Fibroblast of lung (primary cell): ENCODE measurements at regions not wholly inside any gene's neighbourhood (a gene's known extent, or its start where the extent isn't known, plus 50 kb on each side); places are given as distances from the start of the nearest gene placed in this dataset.

Experiments used
- DNase-seq, 2 donors: peaks; one replicate each; pipeline versions ENCODE4 v3.0.0 to v3.0.0-alpha.2; 2010; ENCODE audit warnings: low read depth in 2 of 2
- H2AFZ ChIP-seq: 2 replicates; pipeline ENCODE4 v1.5.1; 2012; ENCODE audit warnings: low read length, control low read depth, inconsistent platforms
- H3K27ac ChIP-seq: 2 replicates; pipeline ENCODE4 v1.5.1; 2011; ENCODE audit warnings: low read length, control low read depth; ENCODE audit not compliant: insufficient read depth
- H3K27me3 ChIP-seq: 2 replicates; pipeline ENCODE4 v1.5.1; 2011; ENCODE audit warnings: mild to moderate bottlenecking, low read length; ENCODE audit not compliant: control insufficient read depth, insufficient read depth
- H3K36me3 ChIP-seq: 2 replicates; pipeline ENCODE4 v1.5.1; 2011; ENCODE audit warnings: low read length; ENCODE audit not compliant: control insufficient read depth, insufficient read depth
- H3K4me1 ChIP-seq: 2 replicates; pipeline ENCODE4 v1.5.1; 2011; ENCODE audit warnings: low read length; ENCODE audit not compliant: control insufficient read depth, insufficient read depth; ENCODE audit errors: extremely low read depth
- H3K4me2 ChIP-seq: 2 replicates; pipeline ENCODE4 v1.5.1; 2011; ENCODE audit warnings: low read length, control low read depth; ENCODE audit not compliant: insufficient read depth; ENCODE audit errors: extremely low read depth
- H3K4me3 ChIP-seq, 4 experiments: fragments of 200-600 bp in 1 of 4; sonication (generic) in 1 of 4; replicated peaks in 1 of 4; 2 replicates each; pipeline ENCODE4 v1.5.1; 2011 to 2016; ENCODE audit warnings: low read length in 4 of 4, low read depth in 3 of 4, mild to moderate bottlenecking in 3 of 4, control low read depth in 2 of 4, inconsistent platforms in 1 of 4, mixed read lengths in 1 of 4; ENCODE audit not compliant: insufficient read depth in 1 of 4; ENCODE audit errors: control extremely low read depth in 1 of 4
- H3K79me2 ChIP-seq: 2 replicates; pipeline ENCODE4 v1.5.1; 2012; ENCODE audit warnings: mild to moderate bottlenecking, low read length, inconsistent platforms; ENCODE audit not compliant: control insufficient read depth, insufficient read depth
- H3K9ac ChIP-seq: 2 replicates; pipeline ENCODE4 v1.5.1; 2011; ENCODE audit warnings: mild to moderate bottlenecking, low read length, control low read depth; ENCODE audit not compliant: insufficient read depth
- H3K9me3 ChIP-seq: 2 replicates; pipeline ENCODE4 v1.5.1; 2012; ENCODE audit warnings: low read depth, low read length; ENCODE audit not compliant: control insufficient read depth, insufficient read depth
- H4K20me1 ChIP-seq: 2 replicates; pipeline ENCODE4 v1.5.1; 2011; ENCODE audit warnings: low read length; ENCODE audit not compliant: control insufficient read depth, insufficient read depth; ENCODE audit errors: extremely low read depth
- EZH2 ChIP-seq: IDR thresholded peaks from 2 replicates; pipeline ENCODE4 v1.5.1; 2012; ENCODE audit warnings: low read length, control low read depth, mild to moderate bottlenecking; ENCODE audit errors: missing control alignments
- TF ChIP-seq, protein P1 (sequence below), 2 donors: IDR thresholded peaks in 1 of 2; conservative IDR thresholded peaks in 1 of 2; 1 replicate in 1 of 2; 2 replicates in 1 of 2; pipeline ENCODE4 v1.5.1; 2011 to 2012; ENCODE audit warnings: low read length in 2 of 2, control low read depth in 1 of 2, inconsistent platforms in 1 of 2, low read depth in 1 of 2, mild to moderate bottlenecking in 1 of 2

GRCh38 chr9:103809745-103810144, 284.4 kb upstream of the SMC2 start:
- no peak overlapping the region for H3K27ac ChIP-seq
- H3K4me3 ChIP-seq: no peak overlapping the region
- no peaks in the 10 kb centered on the region for H3K79me2 ChIP-seq
- H2AFZ ChIP-seq: no peak overlapping the region
- no peak overlapping the region for H3K9ac ChIP-seq
- no peaks in the 10 kb centered on the region for H4K20me1 ChIP-seq
- no peaks in the 10 kb centered on the region for H3K9me3 ChIP-seq
- H3K4me1 ChIP-seq: no peaks in the 10 kb centered on the region
- H3K4me2 ChIP-seq: no peak overlapping the region
- no peaks in the 10 kb centered on the region for H3K36me3 ChIP-seq
- TF ChIP-seq, protein P1, sequence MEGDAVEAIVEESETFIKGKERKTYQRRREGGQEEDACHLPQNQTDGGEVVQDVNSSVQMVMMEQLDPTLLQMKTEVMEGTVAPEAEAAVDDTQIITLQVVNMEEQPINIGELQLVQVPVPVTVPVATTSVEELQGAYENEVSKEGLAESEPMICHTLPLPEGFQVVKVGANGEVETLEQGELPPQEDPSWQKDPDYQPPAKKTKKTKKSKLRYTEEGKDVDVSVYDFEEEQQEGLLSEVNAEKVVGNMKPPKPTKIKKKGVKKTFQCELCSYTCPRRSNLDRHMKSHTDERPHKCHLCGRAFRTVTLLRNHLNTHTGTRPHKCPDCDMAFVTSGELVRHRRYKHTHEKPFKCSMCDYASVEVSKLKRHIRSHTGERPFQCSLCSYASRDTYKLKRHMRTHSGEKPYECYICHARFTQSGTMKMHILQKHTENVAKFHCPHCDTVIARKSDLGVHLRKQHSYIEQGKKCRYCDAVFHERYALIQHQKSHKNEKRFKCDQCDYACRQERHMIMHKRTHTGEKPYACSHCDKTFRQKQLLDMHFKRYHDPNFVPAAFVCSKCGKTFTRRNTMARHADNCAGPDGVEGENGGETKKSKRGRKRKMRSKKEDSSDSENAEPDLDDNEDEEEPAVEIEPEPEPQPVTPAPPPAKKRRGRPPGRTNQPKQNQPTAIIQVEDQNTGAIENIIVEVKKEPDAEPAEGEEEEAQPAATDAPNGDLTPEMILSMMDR (conservative IDR thresholded peaks at IDR 0.05 in 1 of 2, IDR thresholded peaks at IDR 0.05 in 1 of 2; ENCODE audit: low read depth in 1 of 2, low read length in 2 of 2): no peak
- no peak for TF ChIP-seq EZH2
- H3K27me3 ChIP-seq: no peaks in the 10 kb centered on the region
- no peak for DNase-seq

DNA sequence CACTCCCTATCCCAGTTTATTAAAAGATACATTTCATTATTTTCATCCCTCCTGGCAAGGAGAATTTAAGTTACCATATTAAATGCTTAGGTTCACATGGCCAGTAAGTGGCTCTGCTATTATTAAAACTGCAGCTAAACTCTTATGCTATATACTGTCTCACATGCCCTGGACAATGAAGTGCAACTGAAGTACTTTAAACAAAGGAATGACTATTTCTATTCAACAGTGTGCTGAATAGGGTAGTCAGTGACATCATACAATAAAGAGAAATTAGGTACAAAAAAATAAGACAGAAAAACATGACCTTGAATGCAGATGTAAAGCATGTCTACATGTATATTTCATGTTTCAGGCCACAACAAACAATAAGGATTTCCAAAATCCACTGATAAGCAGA, 282.6 kb upstream of the SMC2 start:
- Histone ChIP-seq H3K9me3 (no peaks in the 10 kb centered on the region), H3K27me3 (no peaks in the 10 kb centered on the region), H3K4me1 (no peaks in the 10 kb centered on the region), H3K27ac (no peak overlapping the region), H3K79me2 (no peaks in the 10 kb centered on the region), H3K9ac (no peak overlapping the region), H3K4me3 (no peak overlapping the region), H2AFZ (no peak overlapping the region), H3K36me3 (no peaks in the 10 kb centered on the region), H3K4me2 (no peak overlapping the region), H4K20me1 (no peaks in the 10 kb centered on the region)
- no peak for DNase-seq
- TF ChIP-seq, protein P1 (conservative IDR thresholded peaks at IDR 0.05 in 1 of 2, IDR thresholded peaks at IDR 0.05 in 1 of 2; ENCODE audit: low read depth in 1 of 2, low read length in 2 of 2): no peak
- no peak for TF ChIP-seq EZH2

- Histone ChIP-seq H3K79me2 (no peaks in the 10 kb centered on the region), H3K36me3 (no peaks in the 10 kb centered on the region), H3K9me3 (no peaks in the 10 kb centered on the region), H3K4me2 (no peak overlapping the region), H2AFZ (no peak overlapping the region), H3K9ac (no peak overlapping the region), H4K20me1 (no peaks in the 10 kb centered on the region), H3K27me3 (no peaks in the 10 kb centered on the region), H3K4me3 (no peak overlapping the region), H3K27ac (no peak overlapping the region), H3K4me1 (no peaks in the 10 kb centered on the region)
- TF ChIP-seq, protein P1 (conservative IDR thresholded peaks at IDR 0.05 in 1 of 2, IDR thresholded peaks at IDR 0.05 in 1 of 2; ENCODE audit: low read depth in 1 of 2, low read length in 2 of 2): no peak
- no peak for TF ChIP-seq EZH2
- no peak for DNase-seq
These were observed 278.0 kb upstream of the SMC2 start for GRCh38 chr9:103816146-103816545.
